Smooth muscle cell (in vitro differentiated cells): ENCODE measurements at regions not wholly inside any gene's neighbourhood (a gene's known extent, or its start where the extent isn't known, plus 50 kb on each side); places are given as distances from the start of the nearest gene placed in this dataset.

Experiments used
- DNase-seq: peaks from one replicate; lab custom pipeline; 2025; ENCODE audit not compliant: unreplicated experiment; lab: John Stamatoyannopoulos, UW
- H2AFZ ChIP-seq: fragments of 200-600 bp; sonication (generic); 2 replicates; pipeline ENCODE4 v1.6.0; 2016; ENCODE audit warnings: antibody characterized with exemption, low read depth, mild to moderate bottlenecking
- H3F3A ChIP-seq: fragments of 200-600 bp; sonication (generic); 2 replicates; pipeline ENCODE4 v1.6.0; 2017; ENCODE audit warnings: antibody characterized with exemption, low read depth
- H3K27ac ChIP-seq: fragments of 200-600 bp; sonication (generic); 2 replicates; pipeline ENCODE4 v1.5.1; 2016; ENCODE audit warnings: low read depth, mild to moderate bottlenecking
- H3K27me3 ChIP-seq: fragments of 200-600 bp; sonication (generic); 2 replicates; pipeline ENCODE4 v1.6.1; 2016; ENCODE audit warnings: low read depth, mild to moderate bottlenecking
- H3K36me3 ChIP-seq: fragments of 200-600 bp; sonication (generic); 2 replicates; pipeline ENCODE4 v1.5.1; 2016; ENCODE audit warnings: low read depth
- H3K4me1 ChIP-seq: fragments of 200-600 bp; sonication (generic); 2 replicates; pipeline ENCODE4 v1.5.1; 2016; ENCODE audit warnings: low read depth
- H3K4me2 ChIP-seq: fragments of 200-600 bp; sonication (generic); 2 replicates; pipeline ENCODE4 v1.6.0; 2016; ENCODE audit warnings: mild to moderate bottlenecking
- H3K4me3 ChIP-seq: fragments of 200-600 bp; sonication (generic); 2 replicates; pipeline ENCODE4 v1.5.1; 2016; ENCODE audit warnings: mild to moderate bottlenecking
- H3K79me2 ChIP-seq: fragments of 200-600 bp; sonication (generic); 2 replicates; pipeline ENCODE4 v1.6.0; 2016; ENCODE audit warnings: low read depth, mild to moderate bottlenecking
- H3K9ac ChIP-seq: fragments of 200-600 bp; sonication (generic); 2 replicates; pipeline ENCODE4 v1.6.0; 2016; ENCODE audit warnings: low read depth
- H3K9me3 ChIP-seq: fragments of 200-600 bp; sonication (generic); replicated peaks from 2 replicates; pipeline ENCODE4 v1.5.1; 2016; ENCODE audit warnings: low read depth
- H4K20me1 ChIP-seq: fragments of 200-600 bp; sonication (generic); 2 replicates; pipeline ENCODE4 v1.6.0; 2016; ENCODE audit warnings: low read depth
- WGBS: methylation state at CpG from one replicate; pipeline ENCODE4 v1.1.7; 2016; ENCODE audit warnings: low lambda C conversion rate; 5-methylcytosine and 5-hydroxymethylcytosine counted together
- TF ChIP-seq, protein P1 (sequence below): fragments of 200-600 bp; sonication (generic); IDR thresholded peaks from 2 replicates; pipeline ENCODE4 v1.5.1; 2017; ENCODE audit warnings: borderline replicate concordance, mild to moderate bottlenecking, antibody characterized with exemption; ENCODE audit not compliant: insufficient read depth, poor library complexity, severe bottlenecking

DNA sequence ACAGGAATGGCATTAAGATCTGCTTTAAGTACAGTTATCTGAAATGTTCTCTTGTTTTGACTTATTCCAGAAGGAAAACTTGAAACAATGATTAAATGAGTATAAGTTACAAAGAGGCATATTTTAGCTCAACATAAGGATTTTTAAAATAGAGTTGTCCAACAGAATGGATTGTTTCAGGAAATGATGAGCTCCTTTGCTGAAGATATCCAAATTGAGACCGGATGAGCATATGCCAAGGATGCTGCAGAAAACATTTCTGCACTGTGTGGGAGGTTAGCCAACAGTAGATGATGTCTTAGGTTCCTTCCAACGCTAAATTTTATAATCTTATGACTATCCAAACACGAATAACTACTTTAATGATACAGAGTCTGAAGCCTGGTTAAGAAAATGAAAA, 226.5 kb upstream of the NANOGP8 start:
- Histone ChIP-seq H3K79me2 (no peaks in the 10 kb centered on the region), H3K9me3 (no peaks in the 10 kb centered on the region), H4K20me1 (no peaks in the 10 kb centered on the region), H3K4me1 (peaks cover 6% of the 10 kb centered on the region), H3K4me2 (no peak overlapping the region), H3K36me3 (no peaks in the 10 kb centered on the region), H3K4me3 (no peak overlapping the region), H3K27me3 (no peaks in the 10 kb centered on the region), H2AFZ (no peak overlapping the region), H3F3A (peaks cover 5% of the 10 kb centered on the region), H3K9ac (no peak overlapping the region), H3K27ac (no peak overlapping the region)
- DNase-seq = no peak
- 86% methylated on average over 3 of the region's 3 CpGs for WGBS
- TF ChIP-seq, protein P1, sequence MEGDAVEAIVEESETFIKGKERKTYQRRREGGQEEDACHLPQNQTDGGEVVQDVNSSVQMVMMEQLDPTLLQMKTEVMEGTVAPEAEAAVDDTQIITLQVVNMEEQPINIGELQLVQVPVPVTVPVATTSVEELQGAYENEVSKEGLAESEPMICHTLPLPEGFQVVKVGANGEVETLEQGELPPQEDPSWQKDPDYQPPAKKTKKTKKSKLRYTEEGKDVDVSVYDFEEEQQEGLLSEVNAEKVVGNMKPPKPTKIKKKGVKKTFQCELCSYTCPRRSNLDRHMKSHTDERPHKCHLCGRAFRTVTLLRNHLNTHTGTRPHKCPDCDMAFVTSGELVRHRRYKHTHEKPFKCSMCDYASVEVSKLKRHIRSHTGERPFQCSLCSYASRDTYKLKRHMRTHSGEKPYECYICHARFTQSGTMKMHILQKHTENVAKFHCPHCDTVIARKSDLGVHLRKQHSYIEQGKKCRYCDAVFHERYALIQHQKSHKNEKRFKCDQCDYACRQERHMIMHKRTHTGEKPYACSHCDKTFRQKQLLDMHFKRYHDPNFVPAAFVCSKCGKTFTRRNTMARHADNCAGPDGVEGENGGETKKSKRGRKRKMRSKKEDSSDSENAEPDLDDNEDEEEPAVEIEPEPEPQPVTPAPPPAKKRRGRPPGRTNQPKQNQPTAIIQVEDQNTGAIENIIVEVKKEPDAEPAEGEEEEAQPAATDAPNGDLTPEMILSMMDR = no peak

DNA sequence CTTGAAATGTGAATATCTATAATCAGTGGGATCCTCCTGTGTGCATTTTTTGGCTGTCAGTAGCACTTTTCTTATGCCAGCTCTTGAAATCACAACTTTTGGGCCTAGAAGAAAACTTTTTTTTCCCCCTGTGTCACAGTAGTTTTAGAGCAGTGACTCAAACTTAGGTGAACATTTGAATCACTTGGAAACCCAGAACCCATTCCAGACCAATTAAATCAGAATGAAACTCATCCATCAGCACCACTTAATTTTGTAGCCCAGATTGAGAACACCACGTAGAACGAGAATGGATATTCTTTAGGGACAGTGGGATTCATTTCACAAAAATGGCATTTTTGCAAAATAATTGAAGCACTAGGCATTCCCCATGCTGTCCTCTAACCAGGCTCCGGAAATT, 224.8 kb upstream of the NANOGP8 start:
- Histone ChIP-seq H4K20me1 (no peaks in the 10 kb centered on the region), H3K4me2 (no peak overlapping the region), H2AFZ (no peak overlapping the region), H3K36me3 (no peaks in the 10 kb centered on the region), H3K9me3 (no peaks in the 10 kb centered on the region), H3K79me2 (no peaks in the 10 kb centered on the region), H3K4me3 (no peak overlapping the region), H3K27me3 (no peaks in the 10 kb centered on the region), H3K4me1 (peaks cover 19% of the 10 kb centered on the region), H3F3A (peaks cover 11% of the 10 kb centered on the region), H3K27ac (peak overlapping the region; percentile 73), H3K9ac (peak overlapping the region; percentile 44)
- TF ChIP-seq, protein P1 = no peak
- no peak for DNase-seq
- 66% methylated on average over 3 of the region's 3 CpGs for WGBS

DNA sequence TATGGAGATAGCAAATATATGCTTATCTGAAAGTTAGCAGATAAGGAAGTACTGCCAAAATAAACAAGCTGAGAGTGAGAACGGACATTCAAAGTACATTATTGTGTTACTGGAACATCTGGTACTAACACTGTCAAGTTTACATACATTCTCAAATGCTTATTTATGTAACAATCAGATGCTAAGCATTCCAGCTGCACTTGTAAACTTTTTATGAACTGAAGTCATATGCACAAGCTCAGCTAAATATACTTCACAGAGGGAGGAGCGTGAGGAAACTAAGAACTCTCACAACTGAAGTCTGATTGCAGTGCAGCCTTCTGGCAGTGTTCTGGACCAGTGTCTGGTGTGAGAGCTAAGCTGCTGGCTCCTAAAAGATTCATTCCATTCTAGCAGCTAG, 223.7 kb upstream of the NANOGP8 start:
- TF ChIP-seq, protein P1 = no peak
- Histone ChIP-seq H4K20me1 (no peaks in the 10 kb centered on the region), H3K36me3 (no peaks in the 10 kb centered on the region), H3K4me2 (peak overlapping the region; percentile 52), H3K4me3 (no peak overlapping the region), H2AFZ (no peak overlapping the region), H3K79me2 (no peaks in the 10 kb centered on the region), H3K27me3 (no peaks in the 10 kb centered on the region), H3K27ac (peak overlapping the region; percentile 73), H3K9me3 (no peaks in the 10 kb centered on the region), H3K4me1 (peaks cover 24% of the 10 kb centered on the region), H3F3A (peaks cover 11% of the 10 kb centered on the region), H3K9ac (no peak overlapping the region)
- WGBS = 0% methylated on average over 2 of the region's 2 CpGs
- no peak for DNase-seq

DNA sequence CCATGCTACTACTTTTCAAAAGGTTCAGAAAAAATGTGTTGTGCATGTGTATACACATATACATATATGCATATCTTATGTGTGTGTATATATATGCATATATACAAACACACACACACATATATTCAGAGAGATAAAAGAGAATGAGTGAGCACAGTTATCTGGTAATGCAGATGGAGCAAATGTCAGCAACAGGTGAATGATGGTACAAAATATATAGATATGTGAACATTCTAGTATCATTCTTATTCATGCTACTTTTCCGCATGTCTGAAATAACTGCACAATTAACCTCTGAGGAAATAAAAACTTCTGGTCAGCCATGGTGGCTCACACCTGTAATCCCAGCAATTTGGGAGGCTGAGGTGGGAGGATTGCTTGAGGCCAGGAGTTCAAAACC, 222.6 kb upstream of the NANOGP8 start:
- Histone ChIP-seq H3K27me3 (no peaks in the 10 kb centered on the region), H3K79me2 (no peaks in the 10 kb centered on the region), H4K20me1 (no peaks in the 10 kb centered on the region), H3K27ac (peak overlapping the region; percentile 86), H3K4me2 (no peak overlapping the region), H3F3A (peaks cover 11% of the 10 kb centered on the region), H3K9me3 (no peaks in the 10 kb centered on the region), H3K4me1 (peaks cover 24% of the 10 kb centered on the region), H3K36me3 (no peaks in the 10 kb centered on the region), H3K9ac (no peak overlapping the region), H3K4me3 (no peak overlapping the region), H2AFZ (no peak overlapping the region)
- TF ChIP-seq, protein P1 = no peak
- 100% methylated on average over 1 of the region's 1 CpG for WGBS
- no peak for DNase-seq
